ENCODE measurements at regions not wholly inside any gene's neighbourhood (a gene's known extent, or its start where the extent isn't known, plus 50 kb on each side); places are given as distances from the start of the nearest gene placed in this dataset.

DNA sequence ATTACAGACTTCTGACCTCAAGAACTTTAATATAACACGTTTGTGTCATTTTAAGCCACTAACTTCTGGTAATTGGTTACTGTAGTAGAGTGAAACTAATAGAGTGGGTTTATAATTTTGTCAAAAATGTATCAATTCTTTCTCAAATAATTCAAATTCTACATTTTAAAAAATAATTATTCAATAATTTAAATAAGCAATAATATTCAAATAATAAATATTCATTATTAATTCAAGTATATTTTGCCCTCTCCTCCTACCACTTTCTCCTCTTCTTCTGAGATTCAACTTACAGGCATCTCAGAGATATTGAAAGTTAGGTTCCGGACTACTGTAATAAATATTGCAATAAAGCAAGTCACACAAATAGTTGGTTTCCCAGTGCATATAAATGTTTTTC is 1107.1 kb downstream of the KCNT2 start:
- DNase-seq = no peak

- DNase-seq = no peak
Observed at GRCh38 chr1:195495720-195496635, 1112.3 kb downstream of the KCNT2 start.

- no peak for DNase-seq
Observed at GRCh38 chr1:195482137-195482536, 1126.1 kb downstream of the KCNT2 start.

GRCh38 chr1:195481293-195481692 is 1126.9 kb downstream of the KCNT2 start:
- no peak for DNase-seq

DNA sequence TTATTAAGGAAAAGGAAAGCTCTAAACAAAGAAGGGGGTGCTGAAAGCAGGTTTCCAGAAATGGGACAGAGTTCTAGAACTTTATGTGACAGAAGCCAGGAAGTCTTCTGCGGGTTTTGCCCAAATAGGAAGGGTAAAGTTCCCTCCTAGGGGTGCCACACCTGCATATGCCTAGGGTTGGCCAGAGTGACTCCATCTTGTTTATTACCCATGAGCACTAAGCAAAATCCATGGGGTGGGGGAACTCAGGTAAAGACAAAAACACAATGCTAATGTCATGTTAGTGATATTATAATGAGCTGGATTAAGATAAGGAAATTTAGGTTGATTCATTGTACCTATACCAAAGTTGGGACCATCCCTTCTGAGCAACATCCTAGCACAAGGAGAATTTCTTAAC is 1132.7 kb downstream of the KCNT2 start:
- DNase-seq = no peak

- DNase-seq = no peak
Observed at GRCh38 chr1:195472291-195472690, 1135.9 kb downstream of the KCNT2 start.

GRCh38 chr1:195466639-195467038 is 1141.6 kb downstream of the KCNT2 start:
- no peak for DNase-seq

- DNase-seq = no peak
Observed at GRCh38 chr1:195462646-195463045, 1145.6 kb downstream of the KCNT2 start.

- DNase-seq = no peak
Observed at GRCh38 chr1:195462152-195462551, 1146.1 kb downstream of the KCNT2 start.

- DNase-seq = no peak
Observed at GRCh38 chr1:195458365-195458764, 1149.9 kb downstream of the KCNT2 start.

GRCh38 chr1:195450794-195451193 is 1157.4 kb downstream of the KCNT2 start:
- no peak for DNase-seq

GRCh38 chr1:195439661-195440060 is 1168.6 kb downstream of the KCNT2 start:
- DNase-seq = no peak

GRCh38 chr1:195434566-195435203 is 1173.6 kb downstream of the KCNT2 start:
- no peak for DNase-seq

DNA sequence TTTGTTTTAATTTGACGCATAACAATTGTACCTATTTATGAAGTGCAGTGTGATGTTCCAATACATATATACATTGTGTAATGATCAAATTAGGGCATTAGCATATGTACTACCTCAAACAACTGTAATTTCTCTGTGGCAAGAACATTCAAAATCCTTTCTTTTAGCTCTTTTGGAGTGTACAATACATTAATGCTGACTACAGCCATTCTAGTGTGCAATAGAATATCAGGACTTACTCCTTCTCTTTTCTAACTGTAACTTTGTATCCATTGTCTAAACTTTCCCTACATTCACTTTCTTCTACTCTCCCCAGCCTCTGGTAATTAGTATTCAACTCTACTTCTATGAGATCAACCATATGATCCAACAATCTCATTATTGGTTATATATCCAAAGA is 1177.4 kb downstream of the KCNT2 start:
- no peak for DNase-seq

DNA sequence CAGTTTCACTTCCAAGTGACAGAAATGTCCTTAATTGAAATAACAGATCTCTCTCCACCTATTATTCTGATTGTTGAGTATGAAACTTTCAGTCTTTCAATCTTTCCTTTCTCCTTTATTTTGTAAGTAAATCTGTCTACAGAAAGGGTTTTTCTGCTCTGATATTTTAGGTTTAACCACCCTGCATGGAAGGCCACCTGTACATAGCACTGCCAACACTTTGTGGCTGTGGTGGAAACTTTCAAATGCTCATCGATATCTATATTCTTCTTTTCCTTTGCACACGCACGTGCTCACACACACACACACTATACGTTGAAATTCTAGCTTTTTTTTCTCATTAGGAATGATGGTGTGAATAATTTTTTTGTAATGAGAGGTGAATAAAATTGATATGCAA is 1179.3 kb downstream of the KCNT2 start:
- no peak for DNase-seq

DNA sequence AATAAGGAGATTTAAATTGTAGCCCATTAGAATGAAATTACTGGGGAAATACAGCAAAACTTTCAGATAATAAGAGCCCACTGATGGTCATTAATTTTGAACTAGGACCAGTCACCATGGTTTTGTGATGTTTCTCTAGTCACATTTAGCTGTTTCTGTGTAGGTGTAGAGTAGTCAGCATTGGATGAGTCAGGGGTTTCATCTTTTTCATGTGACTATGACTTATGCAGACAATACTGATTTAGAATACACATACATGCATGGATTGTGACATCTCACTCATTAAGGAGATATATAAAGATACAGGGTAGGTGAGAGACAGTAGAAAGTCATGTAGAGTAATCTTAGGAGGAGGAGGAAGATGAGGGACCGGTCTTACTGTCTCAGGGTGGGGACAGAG is 1192.7 kb downstream of the KCNT2 start:
- no peak for DNase-seq

DNA sequence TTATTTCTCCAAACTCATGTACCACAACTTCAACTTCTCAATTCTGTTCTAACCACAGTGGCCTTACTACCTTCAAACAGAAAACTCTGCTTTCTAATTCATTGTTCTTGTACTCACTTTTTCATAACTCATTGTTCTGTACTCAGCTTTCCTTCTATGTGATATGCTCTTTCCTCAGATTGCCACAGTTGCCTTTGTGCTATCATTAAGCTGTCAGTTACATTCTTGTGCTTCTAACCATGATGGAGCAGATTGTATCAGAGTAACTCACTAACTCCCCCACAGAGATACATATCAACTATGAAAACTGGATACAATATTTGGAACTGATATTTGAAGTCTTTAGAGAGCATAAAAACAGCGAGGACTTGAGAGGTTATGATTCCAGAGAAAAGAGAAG is 1213.7 kb downstream of the KCNT2 start:
- no peak for DNase-seq

DNA sequence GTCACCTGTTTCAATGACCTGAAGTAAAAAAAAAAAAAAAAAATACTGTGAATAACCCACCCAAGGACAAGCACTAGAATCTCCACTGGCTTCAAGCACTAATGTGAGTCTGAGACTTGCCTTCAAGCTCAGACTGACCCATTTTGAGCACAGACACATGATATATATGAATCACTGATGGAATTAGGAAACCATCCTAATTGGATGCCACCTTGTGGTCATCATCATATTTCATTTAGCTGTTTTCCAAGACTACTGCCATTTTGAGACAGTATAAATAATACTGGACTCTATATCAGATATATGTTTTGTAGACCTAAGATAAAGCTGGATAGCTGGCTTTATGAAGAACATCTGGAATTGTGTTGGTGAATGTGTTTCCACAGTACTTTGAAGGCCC is 1232.0 kb downstream of the KCNT2 start:
- DNase-seq = no peak

DNA sequence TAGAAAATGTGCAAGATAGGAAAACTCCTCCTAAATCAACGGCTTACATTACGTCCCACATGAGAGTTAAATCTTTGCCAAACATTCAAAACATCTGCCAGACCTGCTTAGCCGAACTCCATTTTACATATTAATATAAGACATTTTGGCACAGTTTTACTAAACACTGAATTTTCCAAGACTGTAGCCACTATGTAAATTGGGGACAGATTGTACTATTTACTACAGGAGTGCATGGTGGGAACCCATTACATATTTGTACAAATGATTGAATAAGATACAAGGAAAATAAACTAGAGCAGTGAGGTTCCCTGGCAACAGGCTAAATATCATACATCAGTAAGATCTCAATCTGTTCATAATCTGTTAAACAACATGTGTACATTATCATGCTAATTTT is 1234.4 kb downstream of the KCNT2 start:
- DNase-seq = no peak

DNA sequence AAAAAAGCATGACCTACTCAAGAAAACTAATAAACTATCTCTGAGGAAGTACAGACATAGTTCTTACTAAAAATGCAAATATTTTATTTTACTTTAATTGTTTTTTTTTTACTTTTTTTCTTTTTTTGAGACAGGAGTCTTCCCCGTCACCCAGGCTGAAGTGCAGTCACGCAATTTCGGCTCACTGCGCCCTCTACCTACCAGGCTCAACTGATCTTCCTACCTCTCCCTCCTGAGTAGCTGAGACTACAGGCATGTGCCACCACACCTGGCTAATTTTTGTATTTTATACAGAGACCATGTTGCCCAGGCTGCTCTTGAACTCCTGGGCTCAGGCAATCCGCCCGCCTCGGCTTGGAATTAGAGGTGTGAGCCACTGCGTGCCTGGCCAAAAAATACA is 1263.1 kb downstream of the KCNT2 start:
- DNase-seq = no peak

- DNase-seq = no peak
Observed at GRCh38 chr1:195337646-195338045, 1270.6 kb downstream of the KCNT2 start.

- DNase-seq = no peak
Observed at GRCh38 chr1:195336812-195337211, 1271.4 kb downstream of the KCNT2 start.

DNA sequence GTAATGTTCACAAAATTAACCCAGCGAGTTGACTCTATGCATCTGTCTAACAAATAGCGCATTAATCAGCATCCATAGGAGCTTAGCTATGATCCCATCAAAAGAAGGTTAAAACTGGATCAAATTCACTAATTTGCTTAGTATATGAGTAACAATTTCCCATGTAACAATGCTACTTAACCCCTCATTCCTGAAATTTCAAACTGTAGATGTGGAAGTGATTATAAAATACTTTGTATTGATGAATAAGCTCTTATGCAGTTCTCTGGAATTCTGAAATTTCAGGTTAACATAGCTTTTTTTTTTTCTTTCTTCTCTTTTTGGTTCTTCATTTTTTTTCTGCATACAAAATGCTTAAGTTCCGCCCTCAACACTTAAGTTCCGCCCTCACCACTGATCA is 1272.7 kb downstream of the KCNT2 start:
- DNase-seq = no peak

GRCh38 chr1:195332102-195332501 is 1276.1 kb downstream of the KCNT2 start:
- DNase-seq = no peak

- no peak for DNase-seq
Observed at GRCh38 chr1:195328681-195329080, 1279.6 kb downstream of the KCNT2 start.

Measured in stimulated activated CD4-positive, alpha-beta T cell treated with anti-CD3 and anti-CD28 coated beads, Interleukin-4, amount 100 ng/mL, for 24 hours (primary cell).